A673 (cell line): ENCODE measurements at regions not wholly inside any gene's neighbourhood (a gene's known extent, or its start where the extent isn't known, plus 50 kb on each side); places are given as distances from the start of the nearest gene placed in this dataset.

Source experiments
- BruUV-seq: library from RNA; stranded (reverse); fragments of 400-500 nt; replicated peaks from 2 replicates; lab custom pipeline; 2021; lab: Mats Ljungman, UMichigan
- CTCF ChIA-PET: fragments of 300-600 bp; sonication (Branson Sonifier 250); formaldehyde crosslinking; loops from one replicate; lab custom pipeline; 2022; ENCODE audit warnings: antibody characterized with exemption; lab: Charles Lee
- POLR2A ChIA-PET: fragments of 300-600 bp; sonication (Branson Sonifier 250); formaldehyde crosslinking; loops from one replicate; lab custom pipeline; 2022; ENCODE audit warnings: antibody characterized with exemption; ENCODE audit not compliant: low non-redundant PET; lab: Charles Lee
- DNase-seq: peaks from one replicate; pipeline ENCODE4 v3.0.0-alpha.2; 2015; ENCODE audit warnings: low spot score
- H3K27ac ChIP-seq: fragments of 200-600 bp; sonication (generic); 2 replicates; pipeline ENCODE4 v1.5.1; 2016; ENCODE audit warnings: mixed run types, low read depth, mild to moderate bottlenecking, mixed read lengths, antibody characterized with exemption, low read length; ENCODE audit not compliant: poor library complexity, severe bottlenecking
- H3K27me3 ChIP-seq: fragments of 200-600 bp; sonication (generic); replicated peaks from 2 replicates; pipeline ENCODE4 v1.6.1; 2017; ENCODE audit warnings: mixed run types, low read depth, mild to moderate bottlenecking, mixed read lengths, antibody characterized with exemption, low read length; ENCODE audit not compliant: insufficient read depth, poor library complexity
- H3K36me3 ChIP-seq: fragments of 200-600 bp; sonication (generic); 2 replicates; pipeline ENCODE4 v1.6.1; 2016; ENCODE audit warnings: mixed run types, mild to moderate bottlenecking, mixed read lengths, antibody characterized with exemption, low read length; ENCODE audit not compliant: insufficient read depth, poor library complexity, severe bottlenecking
- H3K4me1 ChIP-seq: fragments of 200-600 bp; sonication (generic); 2 replicates; pipeline ENCODE4 v1.6.1; 2017; ENCODE audit warnings: mixed run types, mild to moderate bottlenecking, mixed read lengths, antibody characterized with exemption, low read length; ENCODE audit not compliant: insufficient read depth, poor library complexity, severe bottlenecking
- H3K4me3 ChIP-seq: fragments of 200-600 bp; sonication (generic); 2 replicates; pipeline ENCODE4 v1.5.1; 2016; ENCODE audit warnings: low read depth, mixed run types, mild to moderate bottlenecking, mixed read lengths, low read length; ENCODE audit not compliant: poor library complexity, severe bottlenecking
- H3K9me3 ChIP-seq: fragments of 200-600 bp; sonication (generic); 2 replicates; pipeline ENCODE4 v1.6.1; 2016; ENCODE audit warnings: mixed run types, low read depth, mild to moderate bottlenecking, mixed read lengths, antibody characterized with exemption, low read length; ENCODE audit not compliant: poor library complexity, severe bottlenecking
- CTCF ChIP-seq: fragments of 300-800, 200-600 bp; sonication (generic); conservative IDR thresholded peaks from 2 replicates; pipeline ENCODE4 v1.5.1; 2017; ENCODE audit warnings: low read depth, mild to moderate bottlenecking, antibody characterized with exemption, low read length, moderate library complexity, mixed read lengths
- EZH2 ChIP-seq: fragments of 200-600 bp; sonication (generic); IDR thresholded peaks from 2 replicates; pipeline ENCODE4 v1.6.1; 2017; ENCODE audit warnings: borderline replicate concordance, low read depth, mild to moderate bottlenecking, mixed read lengths, antibody characterized with exemption, low read length; ENCODE audit not compliant: poor library complexity, severe bottlenecking
- intact Hi-C: fragments of 100-400 bp; cut with micrococcal nuclease; formaldehyde crosslinking; loops from one replicate; pipeline ENCODE4 v1.10.0; 2022; ENCODE audit not compliant: unreplicated experiment

GRCh38 chr1:56415720-56416119 is 163.6 kb downstream of the PLPP3 start:
- ChIA-PET POLR2A (no interaction called here), CTCF (no interaction called here)
- BruUV-seq: no TSS peak
- no peaks in the 10 kb centered on the region for H3K4me1 ChIP-seq
- intact Hi-C loops: no loop called here
- H3K9me3 ChIP-seq: no peaks in the 10 kb centered on the region
- no peak overlapping the region for H3K27ac ChIP-seq
- DNase-seq: no peak
- no peaks in the 10 kb centered on the region for H3K36me3 ChIP-seq
- H3K27me3 ChIP-seq: peaks cover 5% of the 10 kb centered on the region
- no peak for TF ChIP-seq EZH2
- TF ChIP-seq CTCF: no peak
- H3K4me3 ChIP-seq: no peak overlapping the region

- Histone ChIP-seq H3K27me3 (peaks cover 5% of the 10 kb centered on the region), H3K4me1 (no peaks in the 10 kb centered on the region), H3K36me3 (no peaks in the 10 kb centered on the region), H3K9me3 (no peaks in the 10 kb centered on the region), H3K4me3 (no peak overlapping the region), H3K27ac (no peak overlapping the region)
- intact Hi-C loops: no loop called here
- TF ChIP-seq EZH2: no peak
- TF ChIP-seq CTCF: no peak
- no TSS peak for BruUV-seq
- POLR2A ChIA-PET: no interaction called here
- no peak for DNase-seq
- CTCF ChIA-PET: no interaction called here
Measured at GRCh38 chr1:56415258-56415657, 164.1 kb downstream of the PLPP3 start.

GRCh38 chr1:56414728-56415224 is 164.6 kb downstream of the PLPP3 start:
- no peak for DNase-seq
- Histone ChIP-seq H3K27me3 (peaks cover 5% of the 10 kb centered on the region), H3K4me1 (no peaks in the 10 kb centered on the region), H3K4me3 (no peak overlapping the region), H3K27ac (no peak overlapping the region), H3K9me3 (no peaks in the 10 kb centered on the region), H3K36me3 (no peaks in the 10 kb centered on the region)
- intact Hi-C loops: no loop called here
- no TSS peak for BruUV-seq
- TF ChIP-seq CTCF (no peak), EZH2 (no peak)
- ChIA-PET CTCF (no interaction called here), POLR2A (no interaction called here)
